ENCODE measurements at regions not wholly inside any gene's neighbourhood (a gene's known extent, or its start where the extent isn't known, plus 50 kb on each side); places are given as distances from the start of the nearest gene placed in this dataset.

DNA sequence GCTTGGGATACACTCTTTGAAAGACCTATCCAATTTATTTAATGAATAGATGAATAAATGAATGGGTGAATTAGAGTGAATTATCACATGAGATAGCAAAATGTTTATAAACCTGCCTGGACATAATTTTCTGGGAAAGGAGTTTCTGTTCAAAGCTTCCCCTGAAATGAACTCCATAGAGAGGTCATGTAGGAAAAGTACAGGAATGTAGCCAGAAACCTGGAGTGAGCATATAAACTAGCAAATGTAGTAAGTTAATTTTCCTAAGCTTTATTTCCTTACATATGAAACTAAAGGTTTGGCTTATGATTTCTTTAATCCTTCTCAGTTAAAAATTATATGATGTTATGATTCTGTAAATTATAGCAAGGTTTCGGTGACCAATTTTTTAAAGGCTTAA, 380.3 kb upstream of the RSPO3 start:
- no peak overlapping the region for H3K4me2 ChIP-seq (ENCODE audit: low read length)
- H3K9me3 ChIP-seq (ENCODE audit: control insufficient read depth, insufficient read depth, low read length) = no peaks in the 10 kb centered on the region
- H3K36me3 ChIP-seq (ENCODE audit: control insufficient read depth, low read length) = no peaks in the 10 kb centered on the region
- H3K79me2 ChIP-seq (ENCODE audit: control insufficient read depth, low read length) = no peaks in the 10 kb centered on the region
- no peaks in the 10 kb centered on the region for H3K9me2 ChIP-seq (replicated peaks; ENCODE audit: control insufficient read depth, low read length)
- H3K27ac ChIP-seq (ENCODE audit: low read depth, low read length) = no peak overlapping the region
- H3K4me3 ChIP-seq (ENCODE audit: low read length) = no peak overlapping the region
- no peaks in the 10 kb centered on the region for H3K4me1 ChIP-seq (ENCODE audit: control insufficient read depth, low read length)
- no peaks in the 10 kb centered on the region for H4K20me1 ChIP-seq (ENCODE audit: control insufficient read depth, insufficient read depth, low read depth, low read length)
- H3F3A ChIP-seq (ENCODE audit: control insufficient read depth, insufficient read depth) = no peaks in the 10 kb centered on the region
- no peaks in the 10 kb centered on the region for H3K27me3 ChIP-seq (ENCODE audit: control insufficient read depth, low read length)
- no peak for TF ChIP-seq EZH2phosphoT487 (IDR thresholded peaks at IDR 0.05; ENCODE audit: borderline replicate concordance, low read length)
- TF ChIP-seq, protein P1, sequence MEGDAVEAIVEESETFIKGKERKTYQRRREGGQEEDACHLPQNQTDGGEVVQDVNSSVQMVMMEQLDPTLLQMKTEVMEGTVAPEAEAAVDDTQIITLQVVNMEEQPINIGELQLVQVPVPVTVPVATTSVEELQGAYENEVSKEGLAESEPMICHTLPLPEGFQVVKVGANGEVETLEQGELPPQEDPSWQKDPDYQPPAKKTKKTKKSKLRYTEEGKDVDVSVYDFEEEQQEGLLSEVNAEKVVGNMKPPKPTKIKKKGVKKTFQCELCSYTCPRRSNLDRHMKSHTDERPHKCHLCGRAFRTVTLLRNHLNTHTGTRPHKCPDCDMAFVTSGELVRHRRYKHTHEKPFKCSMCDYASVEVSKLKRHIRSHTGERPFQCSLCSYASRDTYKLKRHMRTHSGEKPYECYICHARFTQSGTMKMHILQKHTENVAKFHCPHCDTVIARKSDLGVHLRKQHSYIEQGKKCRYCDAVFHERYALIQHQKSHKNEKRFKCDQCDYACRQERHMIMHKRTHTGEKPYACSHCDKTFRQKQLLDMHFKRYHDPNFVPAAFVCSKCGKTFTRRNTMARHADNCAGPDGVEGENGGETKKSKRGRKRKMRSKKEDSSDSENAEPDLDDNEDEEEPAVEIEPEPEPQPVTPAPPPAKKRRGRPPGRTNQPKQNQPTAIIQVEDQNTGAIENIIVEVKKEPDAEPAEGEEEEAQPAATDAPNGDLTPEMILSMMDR (IDR thresholded peaks at IDR 0.05; ENCODE audit: low read depth, low read length, poor library complexity, severe bottlenecking) = no peak

DNA sequence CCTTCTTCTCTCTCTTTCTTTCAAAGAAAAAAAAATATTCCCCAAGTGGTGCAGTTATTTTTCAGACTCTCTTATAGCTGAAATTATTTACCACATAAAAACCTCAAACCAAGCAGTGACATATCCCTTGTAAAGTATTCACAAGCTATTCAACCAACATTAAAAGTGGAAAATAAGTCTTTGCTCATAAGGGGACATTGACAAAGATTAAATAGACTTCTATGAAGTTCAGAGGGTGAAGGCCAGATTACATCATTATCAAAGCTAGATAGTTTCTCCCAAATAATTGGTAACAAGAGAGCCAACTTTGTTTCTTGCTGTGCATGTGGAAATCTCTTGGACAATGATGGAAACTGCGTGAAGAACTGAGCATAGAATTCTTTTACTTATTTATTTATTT, 379.8 kb upstream of the RSPO3 start:
- H3K9me3 ChIP-seq (ENCODE audit: control insufficient read depth, insufficient read depth, low read length) = no peaks in the 10 kb centered on the region
- no peak overlapping the region for H3K4me3 ChIP-seq (ENCODE audit: low read length)
- H3K4me2 ChIP-seq (ENCODE audit: low read length) = no peak overlapping the region
- H4K20me1 ChIP-seq (ENCODE audit: control insufficient read depth, insufficient read depth, low read depth, low read length) = no peaks in the 10 kb centered on the region
- H3F3A ChIP-seq (ENCODE audit: control insufficient read depth, insufficient read depth) = no peaks in the 10 kb centered on the region
- no peaks in the 10 kb centered on the region for H3K4me1 ChIP-seq (ENCODE audit: control insufficient read depth, low read length)
- no peaks in the 10 kb centered on the region for H3K36me3 ChIP-seq (ENCODE audit: control insufficient read depth, low read length)
- H3K27ac ChIP-seq (ENCODE audit: low read depth, low read length) = no peak overlapping the region
- H3K27me3 ChIP-seq (ENCODE audit: control insufficient read depth, low read length) = no peaks in the 10 kb centered on the region
- TF ChIP-seq, protein P1 (IDR thresholded peaks at IDR 0.05; ENCODE audit: low read depth, low read length, poor library complexity, severe bottlenecking) = no peak
- no peak for TF ChIP-seq EZH2phosphoT487 (IDR thresholded peaks at IDR 0.05; ENCODE audit: borderline replicate concordance, low read length)
- no peaks in the 10 kb centered on the region for H3K79me2 ChIP-seq (ENCODE audit: control insufficient read depth, low read length)
- H3K9me2 ChIP-seq (replicated peaks; ENCODE audit: control insufficient read depth, low read length) = no peaks in the 10 kb centered on the region

GRCh38 chr6:126743076-126743475, 375.4 kb upstream of the RSPO3 start:
- Histone ChIP-seq H3F3A (ENCODE audit: control insufficient read depth, insufficient read depth) (no peaks in the 10 kb centered on the region), H3K36me3 (ENCODE audit: control insufficient read depth, low read length) (no peaks in the 10 kb centered on the region), H3K4me1 (ENCODE audit: control insufficient read depth, low read length) (no peaks in the 10 kb centered on the region), H3K27ac (ENCODE audit: low read depth, low read length) (no peak overlapping the region), H3K4me3 (ENCODE audit: low read length) (no peak overlapping the region), H3K79me2 (ENCODE audit: control insufficient read depth, low read length) (no peaks in the 10 kb centered on the region), H4K20me1 (ENCODE audit: control insufficient read depth, insufficient read depth, low read depth, low read length) (no peaks in the 10 kb centered on the region), H3K9me2 (replicated peaks; ENCODE audit: control insufficient read depth, low read length) (no peaks in the 10 kb centered on the region), H3K4me2 (ENCODE audit: low read length) (no peak overlapping the region), H3K9me3 (ENCODE audit: control insufficient read depth, insufficient read depth, low read length) (no peaks in the 10 kb centered on the region), H3K27me3 (ENCODE audit: control insufficient read depth, low read length) (no peaks in the 10 kb centered on the region)
- TF ChIP-seq EZH2phosphoT487 (IDR thresholded peaks at IDR 0.05; ENCODE audit: borderline replicate concordance, low read length) = no peak
- TF ChIP-seq, protein P1 (IDR thresholded peaks at IDR 0.05; ENCODE audit: low read depth, low read length, poor library complexity, severe bottlenecking) = no peak
